ENCODE measurements at regions not wholly inside any gene's neighbourhood (a gene's known extent, or its start where the extent isn't known, plus 50 kb on each side); places are given as distances from the start of the nearest gene placed in this dataset.

- no peak overlapping the region for H3K4me3 ChIP-seq (ENCODE audit: insufficient read depth, low read depth, low read length)
- in situ Hi-C loops (cut with MboI; ENCODE audit: low sequenced_read_pairs): no loop called here
- H2BK5ac ChIP-seq (ENCODE audit: low read depth, low read length, poor library complexity, severe bottlenecking): no peak overlapping the region
- no peak overlapping the region for H3K9ac ChIP-seq (ENCODE audit: low read depth, low read length)
- no peak overlapping the region for H3K4me2 ChIP-seq (ENCODE audit: low read depth, low read length)
- H3K4me1 ChIP-seq (ENCODE audit: control insufficient read depth, insufficient read depth, low read length): no peaks in the 10 kb centered on the region
- DNase-seq (no peak), ATAC-seq (ENCODE audit: low read depth) (no peak)
- H4K8ac ChIP-seq (ENCODE audit: low read depth in 2 of 2, low read length in 2 of 2): no peak overlapping the region
- no peaks in the 10 kb centered on the region for H3K36me3 ChIP-seq (ENCODE audit: control insufficient read depth, insufficient read depth, low read length)
- no peak overlapping the region for H4K91ac ChIP-seq (ENCODE audit: insufficient read depth, low read depth, low read length)
- no peak overlapping the region for H3K18ac ChIP-seq (ENCODE audit: low read depth, low read length)
- H3K27ac ChIP-seq (ENCODE audit: insufficient read depth, low read length): no peak overlapping the region
- H3K23ac ChIP-seq (ENCODE audit: low read depth, low read length): no peak overlapping the region
- H3K9me1 ChIP-seq (ENCODE audit: insufficient read depth, low read length): no peaks in the 10 kb centered on the region
- CTCF ChIA-PET: interaction anchor here (1.7 kb wide), 1 partner anchor 12 kb away, joined by 5 read pairs; no protein-coding TSS in a partner anchor
- H2AK5ac ChIP-seq (ENCODE audit: low read depth, low read length): no peak overlapping the region
- H2AFZ ChIP-seq (replicated peaks; ENCODE audit: low read length, poor library complexity): no peak overlapping the region
- dilution Hi-C loops (cut with HindIII; ENCODE audit: low sequenced_read_pairs, unreplicated experiment): no loop called here
- H2BK20ac ChIP-seq (ENCODE audit: low read depth, low read length): no peak overlapping the region
- H3K56ac ChIP-seq (ENCODE audit: extremely low read depth, insufficient read depth, low read length): no peak overlapping the region
- H3K9me3 ChIP-seq (ENCODE audit: control insufficient read depth, insufficient read depth, low read length): no peaks in the 10 kb centered on the region
- H3K27me3 ChIP-seq (ENCODE audit: control insufficient read depth, insufficient read depth, low read length): peaks cover 25% of the 10 kb centered on the region
- WGBS, 2 experiments (ENCODE audit: extremely low coverage in 2 of 2, insufficient read length in 1 of 2): 80% methylated on average over 1 of the region's 1 CpG; no CpG with 5 or more reads in 1 of the 2 experiments
- no peak overlapping the region for H2AK9ac ChIP-seq (replicated peaks; ENCODE audit: low read depth, low read length, poor library complexity)
- no peak overlapping the region for H2BK120ac ChIP-seq (ENCODE audit: low read depth, low read length)
- no TSS peak for BruUV-seq (replicated peaks)
- TF ChIP-seq RCOR1 (IDR thresholded peaks at IDR 0.05; ENCODE audit: insufficient replicate concordance, low read length) (no peak), NFE2L2 (IDR thresholded peaks at IDR 0.05; ENCODE audit: low read depth, low read length) (no peak), SMC3 (IDR thresholded peaks at IDR 0.05; ENCODE audit: low read depth, low read length) (no peak), BHLHE40 (IDR thresholded peaks at IDR 0.05; ENCODE audit: low read depth, low read length) (no peak), USF2 (IDR thresholded peaks at IDR 0.05; ENCODE audit: low read depth, low read length) (no peak), RAD21 (IDR thresholded peaks at IDR 0.05; ENCODE audit: low read length) (no peak), RFX5 (IDR thresholded peaks at IDR 0.05; ENCODE audit: low read depth, low read length) (no peak), POLR2A (IDR thresholded peaks at IDR 0.05; ENCODE audit: low read depth, low read length) (no peak), MXI1 (IDR thresholded peaks at IDR 0.05; ENCODE audit: borderline replicate concordance, low read depth, low read length) (no peak), ELK1 (IDR thresholded peaks at IDR 0.05; ENCODE audit: borderline replicate concordance, low read depth, low read length) (no peak), FOS (IDR thresholded peaks at IDR 0.05; ENCODE audit: low read depth, low read length) (no peak), CTCF (conservative IDR thresholded peaks at IDR 0.05; ENCODE audit: low read depth, low read length) (no peak), MAZ (IDR thresholded peaks at IDR 0.05; ENCODE audit: borderline replicate concordance, low read depth, low read length) (no peak), CEBPB (IDR thresholded peaks at IDR 0.05; ENCODE audit: low read depth, low read length) (no peak), MAFK (IDR thresholded peaks at IDR 0.05; ENCODE audit: low read depth, low read length) (no peak)
- H4K20me1 ChIP-seq (ENCODE audit: insufficient read depth, low read length): no peaks in the 10 kb centered on the region
- no peak overlapping the region for H3K14ac ChIP-seq (replicated peaks; ENCODE audit: low read depth, low read length)
- no peaks in the 10 kb centered on the region for H3K79me1 ChIP-seq (ENCODE audit: low read depth in 1 of 2, low read length in 2 of 2)
- POLR2A ChIA-PET (ENCODE audit: unreplicated experiment): no interaction called here
- no peak overlapping the region for H3K4ac ChIP-seq (ENCODE audit: low read depth, low read length)
- no peak overlapping the region for H4K5ac ChIP-seq (ENCODE audit: low read depth, low read length)
- intact Hi-C loops (cut with micrococcal nuclease): no loop called here
- H2BK15ac ChIP-seq (ENCODE audit: low read depth, low read length): no peak overlapping the region
Measured at GRCh38 chrX:39169976-39170375, 368.7 kb downstream of the MID1IP1 start.

All from IMR-90 (cell line).